HCT116 (cell line): ENCODE measurements at regions not wholly inside any gene's neighbourhood (a gene's known extent, or its start where the extent isn't known, plus 50 kb on each side); places are given as distances from the start of the nearest gene placed in this dataset.

Source experiments
- ATAC-seq: fragments of 200-7000 bp; cut with Tn5 transposase; 2 replicates; pipeline ENCODE4 v1.9.1; 2020; ENCODE audit warnings: mild to moderate bottlenecking, moderate library complexity
- BruUV-seq: library from RNA; stranded (reverse); fragments of 400-500 nt; replicated peaks from 2 replicates; lab custom pipeline; 2021; lab: Mats Ljungman, UMichigan
- CTCF ChIA-PET: fragments of 300-600 bp; sonication (Branson Sonifier 250); formaldehyde crosslinking; loops from one replicate; lab custom pipeline; 2021; ENCODE audit warnings: antibody characterized with exemption; lab: Charles Lee
- POLR2A ChIA-PET: fragments of 300-600, 350-600 bp; sonication (Branson Sonifier 250); formaldehyde crosslinking; loops from one replicate; lab custom pipeline; 2021; ENCODE audit warnings: antibody characterized with exemption; lab: Charles Lee
- RAD21 ChIA-PET, 2 experiments: fragments of 300-600 bp; sonication (Branson Sonifier 250); formaldehyde crosslinking; loops; one replicate each; lab custom pipeline; 2023; ENCODE audit warnings: low total read pairs in 2 of 2; ENCODE audit not compliant: uncharacterized antibody in 2 of 2, unreplicated experiment in 2 of 2, low non-redundant PET in 1 of 2; lab: Charles Lee
- DNase-seq: peaks from one replicate; pipeline ENCODE4 v3.0.0-alpha.2; 2010; ENCODE audit warnings: low read depth, low spot score
- H2AFZ ChIP-seq: fragments of 200-600 bp; shearing (Covaris generic), sonication (generic); 2 replicates; pipeline ENCODE4 v1.6.1; 2017; ENCODE audit warnings: low read depth, mixed run types, mixed read lengths, antibody characterized with exemption, low read length; ENCODE audit not compliant: poor library complexity, severe bottlenecking
- H3K27ac ChIP-seq: 2 replicates; pipeline ENCODE4 v1.5.1; 2012; ENCODE audit warnings: low read depth, low read length
- H3K27me3 ChIP-seq: fragments of 200-600 bp; sonication (generic); 2 replicates; pipeline ENCODE4 v1.6.1; 2016; ENCODE audit warnings: mixed run types, low read length, mixed read lengths; ENCODE audit not compliant: insufficient read depth
- H3K36me3 ChIP-seq, 2 experiments: fragments of 200-500 bp in 1 of 2; fragments of 200-600 bp in 1 of 2; sonication (Bioruptor generic) in 1 of 2; sonication (generic) in 1 of 2; 2 replicates each; pipeline versions ENCODE4 v1.5.1 to v1.6.1; 2014 to 2016; ENCODE audit warnings: low read length in 2 of 2, inconsistent platforms in 1 of 2, mixed read lengths in 1 of 2, mixed run types in 1 of 2; ENCODE audit not compliant: insufficient read depth in 2 of 2, control insufficient read depth in 1 of 2
- H3K4me1 ChIP-seq, 2 experiments: fragments of 200-600 bp in 1 of 2; sonication (generic) in 1 of 2; 2 replicates each; pipeline versions ENCODE4 v1.5.1 to v1.6.1; 2012 to 2017; ENCODE audit warnings: low read length in 2 of 2, inconsistent platforms in 1 of 2, mild to moderate bottlenecking in 1 of 2, mixed read lengths in 1 of 2, mixed run types in 1 of 2, moderate library complexity in 1 of 2; ENCODE audit not compliant: insufficient read depth in 2 of 2, control insufficient read depth in 1 of 2
- H3K4me2 ChIP-seq: fragments of 200-600 bp; sonication (generic); 2 replicates; pipeline ENCODE4 v1.6.1; 2017; ENCODE audit warnings: mixed run types, low read length, mixed read lengths
- H3K4me3 ChIP-seq, 2 experiments: fragments of 200-600 bp in 1 of 2; sonication (generic) in 1 of 2; replicated peaks in 1 of 2; 2 replicates each; pipeline ENCODE4 v1.5.1; 2011 to 2016; ENCODE audit warnings: low read length in 2 of 2, control low read depth in 1 of 2, low read depth in 1 of 2, mild to moderate bottlenecking in 1 of 2, mixed read lengths in 1 of 2, mixed run types in 1 of 2
- H3K79me2 ChIP-seq: fragments of 200-600 bp; sonication (generic); 2 replicates; pipeline ENCODE4 v1.6.1; 2017; ENCODE audit warnings: mild to moderate bottlenecking, mixed run types, low read length, moderate library complexity, mixed read lengths; ENCODE audit not compliant: insufficient read depth
- H3K9ac ChIP-seq: fragments of 200-600 bp; sonication (generic); 2 replicates; pipeline ENCODE4 v1.6.1; 2016; ENCODE audit warnings: low read length, mixed read lengths
- H3K9me2 ChIP-seq: fragments of 200-600 bp; sonication (generic), shearing (Covaris generic); 2 replicates; pipeline ENCODE4 v1.6.1; 2017; ENCODE audit warnings: mixed run types, mild to moderate bottlenecking, moderate library complexity; ENCODE audit not compliant: insufficient read depth
- H3K9me3 ChIP-seq, 2 experiments: fragments of 200-500 bp in 1 of 2; fragments of 200-600 bp in 1 of 2; sonication (Bioruptor generic) in 1 of 2; sonication (generic) in 1 of 2; 2 replicates each; pipeline ENCODE4 v1.6.1; 2014 to 2017; ENCODE audit warnings: low read length in 2 of 2, mixed read lengths in 2 of 2, inconsistent platforms in 1 of 2, low read depth in 1 of 2, mild to moderate bottlenecking in 1 of 2, mixed run types in 1 of 2, moderate library complexity in 1 of 2; ENCODE audit not compliant: control insufficient read depth in 1 of 2, insufficient read depth in 1 of 2
- H4K20me1 ChIP-seq: fragments of 200-600 bp; sonication (generic), shearing (Covaris generic); 2 replicates; pipeline ENCODE4 v1.6.1; 2017; ENCODE audit warnings: mixed run types, mild to moderate bottlenecking, moderate library complexity; ENCODE audit not compliant: insufficient read depth
- POLR2A ChIP-seq: IDR thresholded peaks from 2 replicates; pipeline ENCODE4 v1.7.0; 2011; ENCODE audit warnings: borderline replicate concordance; ENCODE audit not compliant: insufficient read depth, insufficient read length; ENCODE audit errors: extremely low read depth
- intact Hi-C: fragments of 100-400 bp; cut with micrococcal nuclease; formaldehyde crosslinking; loops from 2 replicates; pipeline ENCODE4 v1.10.0; 2022
- TF ChIP-seq, protein P1 (sequence below): IDR thresholded peaks from 2 replicates; pipeline ENCODE4 v1.6.1; 2011; ENCODE audit warnings: mild to moderate bottlenecking, low read length, moderate library complexity; ENCODE audit not compliant: insufficient replicate concordance; ENCODE audit errors: extremely low read depth
- TF ChIP-seq, protein P2 (sequence below): IDR thresholded peaks from 2 replicates; pipeline ENCODE4 v1.6.1; 2012; ENCODE audit warnings: low read depth

DNA sequence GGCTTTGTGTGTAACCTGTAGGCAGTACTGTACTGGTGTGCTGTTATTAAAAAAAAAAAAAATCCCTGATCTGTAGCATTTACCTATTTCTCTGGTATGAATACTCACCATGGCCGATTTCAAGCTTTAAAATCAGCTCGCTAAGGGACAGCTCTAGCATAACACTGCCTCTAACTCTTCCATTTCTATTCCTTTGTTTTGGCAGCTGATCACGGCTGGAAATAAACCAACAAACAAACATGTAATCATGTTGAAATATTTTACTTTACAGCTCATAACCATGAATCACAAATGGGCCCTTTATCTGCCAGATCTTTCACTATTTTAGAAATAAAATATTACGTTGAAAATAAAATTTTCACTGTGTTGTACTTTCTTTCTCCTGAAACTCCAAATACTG lies 60.5 kb upstream of the IL15 start:
- no peaks in the 10 kb centered on the region for H3K36me3 ChIP-seq
- ATAC-seq (no peak), DNase-seq (no peak)
- H3K4me1 ChIP-seq, result no peaks in the 10 kb centered on the region
- H3K4me3 ChIP-seq, result no peak overlapping the region
- H3K4me2 ChIP-seq, result no peak overlapping the region
- no peaks in the 10 kb centered on the region for H3K27me3 ChIP-seq
- ChIA-PET RAD21 (no interaction called here), POLR2A (no interaction called here), CTCF (no interaction called here)
- H2AFZ ChIP-seq, result no peak overlapping the region
- no peak overlapping the region for H3K9ac ChIP-seq
- no peaks in the 10 kb centered on the region for H3K79me2 ChIP-seq
- H4K20me1 ChIP-seq, result no peaks in the 10 kb centered on the region
- no TSS peak for BruUV-seq
- no peaks in the 10 kb centered on the region for H3K9me2 ChIP-seq
- no peak overlapping the region for H3K27ac ChIP-seq
- intact Hi-C loops, result no loop called here
- H3K9me3 ChIP-seq, result no peaks in the 10 kb centered on the region
- no peak for TF ChIP-seq POLR2A
- TF ChIP-seq, protein P1, sequence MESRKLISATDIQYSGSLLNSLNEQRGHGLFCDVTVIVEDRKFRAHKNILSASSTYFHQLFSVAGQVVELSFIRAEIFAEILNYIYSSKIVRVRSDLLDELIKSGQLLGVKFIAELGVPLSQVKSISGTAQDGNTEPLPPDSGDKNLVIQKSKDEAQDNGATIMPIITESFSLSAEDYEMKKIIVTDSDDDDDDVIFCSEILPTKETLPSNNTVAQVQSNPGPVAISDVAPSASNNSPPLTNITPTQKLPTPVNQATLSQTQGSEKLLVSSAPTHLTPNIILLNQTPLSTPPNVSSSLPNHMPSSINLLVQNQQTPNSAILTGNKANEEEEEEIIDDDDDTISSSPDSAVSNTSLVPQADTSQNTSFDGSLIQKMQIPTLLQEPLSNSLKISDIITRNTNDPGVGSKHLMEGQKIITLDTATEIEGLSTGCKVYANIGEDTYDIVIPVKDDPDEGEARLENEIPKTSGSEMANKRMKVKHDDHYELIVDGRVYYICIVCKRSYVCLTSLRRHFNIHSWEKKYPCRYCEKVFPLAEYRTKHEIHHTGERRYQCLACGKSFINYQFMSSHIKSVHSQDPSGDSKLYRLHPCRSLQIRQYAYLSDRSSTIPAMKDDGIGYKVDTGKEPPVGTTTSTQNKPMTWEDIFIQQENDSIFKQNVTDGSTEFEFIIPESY, result no peak
- TF ChIP-seq, protein P2, sequence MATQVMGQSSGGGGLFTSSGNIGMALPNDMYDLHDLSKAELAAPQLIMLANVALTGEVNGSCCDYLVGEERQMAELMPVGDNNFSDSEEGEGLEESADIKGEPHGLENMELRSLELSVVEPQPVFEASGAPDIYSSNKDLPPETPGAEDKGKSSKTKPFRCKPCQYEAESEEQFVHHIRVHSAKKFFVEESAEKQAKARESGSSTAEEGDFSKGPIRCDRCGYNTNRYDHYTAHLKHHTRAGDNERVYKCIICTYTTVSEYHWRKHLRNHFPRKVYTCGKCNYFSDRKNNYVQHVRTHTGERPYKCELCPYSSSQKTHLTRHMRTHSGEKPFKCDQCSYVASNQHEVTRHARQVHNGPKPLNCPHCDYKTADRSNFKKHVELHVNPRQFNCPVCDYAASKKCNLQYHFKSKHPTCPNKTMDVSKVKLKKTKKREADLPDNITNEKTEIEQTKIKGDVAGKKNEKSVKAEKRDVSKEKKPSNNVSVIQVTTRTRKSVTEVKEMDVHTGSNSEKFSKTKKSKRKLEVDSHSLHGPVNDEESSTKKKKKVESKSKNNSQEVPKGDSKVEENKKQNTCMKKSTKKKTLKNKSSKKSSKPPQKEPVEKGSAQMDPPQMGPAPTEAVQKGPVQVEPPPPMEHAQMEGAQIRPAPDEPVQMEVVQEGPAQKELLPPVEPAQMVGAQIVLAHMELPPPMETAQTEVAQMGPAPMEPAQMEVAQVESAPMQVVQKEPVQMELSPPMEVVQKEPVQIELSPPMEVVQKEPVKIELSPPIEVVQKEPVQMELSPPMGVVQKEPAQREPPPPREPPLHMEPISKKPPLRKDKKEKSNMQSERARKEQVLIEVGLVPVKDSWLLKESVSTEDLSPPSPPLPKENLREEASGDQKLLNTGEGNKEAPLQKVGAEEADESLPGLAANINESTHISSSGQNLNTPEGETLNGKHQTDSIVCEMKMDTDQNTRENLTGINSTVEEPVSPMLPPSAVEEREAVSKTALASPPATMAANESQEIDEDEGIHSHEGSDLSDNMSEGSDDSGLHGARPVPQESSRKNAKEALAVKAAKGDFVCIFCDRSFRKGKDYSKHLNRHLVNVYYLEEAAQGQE, result no peak
